ENCODE measurements at regions not wholly inside any gene's neighbourhood (a gene's known extent, or its start where the extent isn't known, plus 50 kb on each side); places are given as distances from the start of the nearest gene placed in this dataset.

- no peak for TF ChIP-seq YY1 (IDR thresholded peaks at IDR 0.05; ENCODE audit: insufficient read depth, insufficient read length)
- no peak for TF ChIP-seq SUZ12 (IDR thresholded peaks at IDR 0.05; ENCODE audit: extremely low read depth, insufficient read depth, insufficient read length)
- TF ChIP-seq ZNF274 (IDR thresholded peaks at IDR 0.05; ENCODE audit: low read depth, low read length): no peak
Observed at GRCh38 chr9:2557693-2558092, 63.9 kb upstream of the VLDLR start.

Measured in NT2/D1 (cell line).